GM19043 (cell line): ENCODE measurements at regions not wholly inside any gene's neighbourhood (a gene's known extent, or its start where the extent isn't known, plus 50 kb on each side); places are given as distances from the start of the nearest gene placed in this dataset.
"Not testable (repeated sequence)": the region's sequence is repeated elsewhere in the genome, so short reads cannot be mapped to it uniquely, and the experiment has no call there.

Source experiments
- ATAC-seq: cut with Tn5 transposase; IDR thresholded peaks from one replicate; pipeline ENCODE4 v1.9.1; 2021; ENCODE audit warnings: low read depth; ENCODE audit not compliant: unreplicated experiment

GRCh38 chr3:95511828-95512227 lies 1302.6 kb upstream of the EPHA6 start:
- no peak for ATAC-seq

- no peak for ATAC-seq
Observed at GRCh38 chr3:95514260-95514659, 1300.1 kb upstream of the EPHA6 start.

- ATAC-seq: no peak
Observed at GRCh38 chr3:95521396-95521795, 1293.0 kb upstream of the EPHA6 start.

- ATAC-seq: no peak
Observed at GRCh38 chr3:95522449-95522848, 1291.9 kb upstream of the EPHA6 start.

- no peak for ATAC-seq
Observed at GRCh38 chr3:95539950-95540483, 1274.4 kb upstream of the EPHA6 start.

GRCh38 chr3:95565502-95565901 lies 1248.9 kb upstream of the EPHA6 start:
- no peak for ATAC-seq

- ATAC-seq: peak; percentile 66
Observed at GRCh38 chr3:95567346-95567745, 1247.0 kb upstream of the EPHA6 start.

- ATAC-seq: no peak
Observed at GRCh38 chr3:95586754-95587153, 1227.6 kb upstream of the EPHA6 start.

GRCh38 chr3:95587641-95588040 lies 1226.8 kb upstream of the EPHA6 start:
- ATAC-seq: not testable (repeated sequence)

GRCh38 chr3:95588473-95588872 lies 1225.9 kb upstream of the EPHA6 start:
- ATAC-seq: no peak

- ATAC-seq: no peak
Observed at GRCh38 chr3:95595416-95596075, 1218.8 kb upstream of the EPHA6 start.

- no peak for ATAC-seq
Observed at GRCh38 chr3:95607926-95608325, 1206.5 kb upstream of the EPHA6 start.

GRCh38 chr3:95609411-95609810 lies 1205.0 kb upstream of the EPHA6 start:
- no peak for ATAC-seq

GRCh38 chr3:95612611-95613010 lies 1201.8 kb upstream of the EPHA6 start:
- no peak for ATAC-seq

GRCh38 chr3:95613993-95614392 lies 1200.4 kb upstream of the EPHA6 start:
- ATAC-seq: no peak

GRCh38 chr3:95615592-95616310 lies 1198.6 kb upstream of the EPHA6 start:
- ATAC-seq: no peak

GRCh38 chr3:95626107-95626506 lies 1188.3 kb upstream of the EPHA6 start:
- ATAC-seq: no peak

GRCh38 chr3:95627293-95627692 lies 1187.1 kb upstream of the EPHA6 start:
- no peak for ATAC-seq

GRCh38 chr3:95627697-95628096 lies 1186.7 kb upstream of the EPHA6 start:
- ATAC-seq: no peak

GRCh38 chr3:95629802-95630201 lies 1184.6 kb upstream of the EPHA6 start:
- no peak for ATAC-seq

- no peak for ATAC-seq
Observed at GRCh38 chr3:95645291-95645690, 1169.1 kb upstream of the EPHA6 start.
